ENCODE measurements at regions not wholly inside any gene's neighbourhood (a gene's known extent, or its start where the extent isn't known, plus 50 kb on each side); places are given as distances from the start of the nearest gene placed in this dataset.

- DNase-seq (ENCODE audit: low read depth) = no peak
Observed at GRCh38 chr20:48079028-48079427, 293.7 kb upstream of the SULF2 start.

GRCh38 chr20:48076747-48077146 lies 291.5 kb upstream of the SULF2 start:
- DNase-seq (ENCODE audit: low read depth) = no peak

GRCh38 chr20:48076247-48076646 lies 291.0 kb upstream of the SULF2 start:
- DNase-seq (ENCODE audit: low read depth) = no peak

- DNase-seq (ENCODE audit: low read depth) = no peak
Observed at GRCh38 chr20:48075591-48076174, 290.4 kb upstream of the SULF2 start.

- no peak for DNase-seq (ENCODE audit: low read depth)
Observed at GRCh38 chr20:48070991-48071652, 285.8 kb upstream of the SULF2 start.

- DNase-seq (ENCODE audit: low read depth) = no peak
Observed at GRCh38 chr20:48069596-48069995, 284.3 kb upstream of the SULF2 start.

DNA sequence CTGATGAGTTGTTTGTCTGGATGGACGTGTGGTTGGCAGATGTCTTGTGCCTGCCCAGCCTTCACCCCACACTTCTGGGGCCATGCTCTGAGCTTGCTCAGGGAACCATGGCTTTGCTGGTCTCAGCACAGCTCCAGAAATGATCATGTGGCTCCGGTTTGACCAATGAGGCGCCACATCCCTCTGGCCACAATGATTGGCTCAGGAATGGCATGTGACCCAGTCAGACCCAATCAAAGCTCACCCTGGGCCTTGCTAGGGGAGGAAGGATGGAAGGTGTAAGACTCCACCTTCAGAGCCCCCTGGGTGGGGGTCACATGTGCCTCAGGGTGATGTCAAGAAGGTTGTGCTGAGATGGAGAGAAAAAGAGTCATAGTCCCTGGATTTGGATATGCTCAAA lies 281.6 kb upstream of the SULF2 start:
- DNase-seq (ENCODE audit: low read depth) = no peak

DNA sequence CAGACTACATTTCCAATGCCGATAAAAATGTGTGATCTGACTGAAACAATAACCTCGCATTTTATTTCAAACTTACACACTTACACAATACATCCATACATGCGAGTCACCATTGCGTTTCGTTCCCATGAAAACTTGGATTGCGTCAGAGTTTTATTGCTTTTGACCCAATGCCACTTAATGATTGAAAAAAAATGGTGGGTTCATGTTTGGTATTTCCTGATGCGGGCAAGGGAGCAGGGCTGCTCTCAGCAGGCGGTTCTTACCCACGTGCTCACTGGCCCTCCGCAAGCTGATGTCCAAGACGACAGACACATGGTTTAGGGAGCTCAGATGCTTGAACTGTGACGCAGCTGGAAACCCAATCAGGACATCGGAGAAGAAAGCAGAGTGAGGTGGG lies 281.0 kb upstream of the SULF2 start:
- peak; percentile 33 for DNase-seq (ENCODE audit: low read depth)

GRCh38 chr20:48065833-48066232 lies 280.6 kb upstream of the SULF2 start:
- no peak for DNase-seq (ENCODE audit: low read depth)

DNA sequence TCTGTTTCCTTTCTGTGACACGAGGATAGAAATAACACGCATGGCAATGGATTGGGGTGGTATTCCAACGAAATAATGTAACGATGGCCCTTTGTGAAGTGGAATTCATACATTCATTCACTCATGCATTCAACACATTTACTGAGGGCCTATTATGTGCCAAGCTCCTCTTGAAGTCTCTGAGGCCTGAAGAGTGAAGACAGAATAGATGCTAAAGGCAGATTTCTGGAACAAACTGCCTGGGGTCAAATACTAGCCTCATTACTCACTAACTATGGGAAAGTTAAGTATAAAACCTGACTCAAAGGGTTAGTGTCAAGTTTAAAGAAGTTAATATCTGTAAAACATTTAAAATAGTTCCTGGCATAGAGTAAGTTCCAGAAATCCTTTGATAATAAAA lies 279.6 kb upstream of the SULF2 start:
- peak; percentile 24 for DNase-seq (ENCODE audit: low read depth)

- no peak for DNase-seq (ENCODE audit: low read depth)
Observed at GRCh38 chr20:48060841-48061720, 275.8 kb upstream of the SULF2 start.

- no peak for DNase-seq (ENCODE audit: low read depth)
Observed at GRCh38 chr20:48058611-48059559, 273.6 kb upstream of the SULF2 start.

GRCh38 chr20:48057739-48058138 lies 272.5 kb upstream of the SULF2 start:
- no peak for DNase-seq (ENCODE audit: low read depth)

- no peak for DNase-seq (ENCODE audit: low read depth)
Observed at GRCh38 chr20:48057251-48057650, 272.0 kb upstream of the SULF2 start.

DNA sequence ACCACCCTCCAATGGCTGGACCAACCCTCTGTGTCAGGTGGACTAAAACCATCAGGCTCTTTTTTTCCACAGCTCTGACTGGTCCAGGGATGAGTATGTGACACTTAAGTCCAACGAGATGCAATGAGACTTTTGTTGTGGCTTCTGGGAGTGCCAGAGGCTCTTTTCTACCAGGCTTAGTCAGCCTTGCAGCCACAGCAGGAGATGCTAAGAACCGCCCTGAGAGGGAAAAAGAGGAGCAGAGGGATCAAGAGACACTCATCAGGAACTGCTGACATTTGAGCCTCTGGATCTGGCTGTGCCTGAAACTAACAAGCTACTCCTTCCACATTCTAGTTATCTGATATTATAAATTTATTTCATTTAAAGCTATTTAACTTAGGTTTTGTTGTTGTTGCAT lies 270.9 kb upstream of the SULF2 start:
- DNase-seq (ENCODE audit: low read depth) = no peak

DNA sequence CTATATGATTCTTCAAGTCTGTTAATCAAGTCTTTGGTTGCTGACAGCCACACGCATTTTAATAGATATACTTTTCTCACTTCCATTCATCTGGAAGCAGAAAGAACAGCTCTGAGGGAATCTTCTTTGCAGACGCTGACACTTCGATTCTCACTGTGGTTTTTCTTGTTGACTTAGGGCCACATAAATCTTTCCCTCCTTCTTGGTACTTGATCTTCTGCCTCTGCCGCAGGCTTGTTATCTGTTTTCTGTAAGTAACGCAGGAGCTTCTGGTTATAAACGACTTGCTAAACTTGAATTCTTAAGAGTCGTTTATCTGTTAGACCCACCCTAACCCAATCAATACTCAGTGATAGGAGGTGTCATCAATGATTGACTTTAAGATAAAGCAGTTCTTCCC lies 268.8 kb upstream of the SULF2 start:
- no peak for DNase-seq (ENCODE audit: low read depth)

- no peak for DNase-seq (ENCODE audit: low read depth)
Observed at GRCh38 chr20:48052475-48052835, 267.2 kb upstream of the SULF2 start.

- DNase-seq (ENCODE audit: low read depth) = peak; percentile 69
Observed at GRCh38 chr20:48051794-48052474, 266.7 kb upstream of the SULF2 start.

- no peak for DNase-seq (ENCODE audit: low read depth)
Observed at GRCh38 chr20:48049641-48050040, 264.4 kb upstream of the SULF2 start.

DNA sequence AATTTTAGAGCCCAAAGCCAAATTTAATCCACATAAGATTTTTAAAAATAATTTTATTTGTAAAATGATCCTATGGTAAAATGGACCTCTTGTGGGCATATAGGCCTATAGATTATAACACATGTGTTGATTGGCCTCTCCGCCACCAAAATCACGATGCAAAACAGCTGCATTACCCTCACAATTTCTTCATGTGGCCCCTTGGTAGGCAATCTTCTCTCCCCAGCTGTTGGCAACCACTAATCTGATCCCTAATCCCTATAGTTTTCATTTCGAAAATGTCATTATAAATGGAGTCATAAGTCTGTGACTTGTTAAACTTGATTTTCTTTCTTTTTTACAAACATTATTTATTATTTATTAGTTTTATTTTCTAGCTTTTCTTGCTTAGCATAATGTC lies 263.9 kb upstream of the SULF2 start:
- DNase-seq (ENCODE audit: low read depth) = no peak

DNA sequence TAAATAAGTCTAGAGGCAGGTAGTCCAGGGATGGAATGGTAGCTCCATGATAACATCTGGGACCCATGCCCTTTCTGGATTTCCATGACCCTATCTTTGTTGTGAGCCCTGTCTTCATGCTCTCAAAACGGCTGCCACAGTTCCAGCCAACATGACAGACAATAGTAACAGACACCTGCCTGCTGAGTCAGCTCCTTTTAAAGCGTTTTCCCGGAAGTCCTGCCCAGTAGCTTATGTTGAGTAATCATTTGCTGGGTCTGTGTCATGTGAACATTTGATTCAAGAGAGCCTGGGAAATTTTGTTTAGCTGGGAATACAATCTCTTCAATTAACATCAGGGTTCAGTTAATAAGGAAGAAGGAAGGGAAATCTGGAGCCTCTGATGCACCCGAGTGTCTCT lies 262.2 kb upstream of the SULF2 start:
- no peak for DNase-seq (ENCODE audit: low read depth)

DNA sequence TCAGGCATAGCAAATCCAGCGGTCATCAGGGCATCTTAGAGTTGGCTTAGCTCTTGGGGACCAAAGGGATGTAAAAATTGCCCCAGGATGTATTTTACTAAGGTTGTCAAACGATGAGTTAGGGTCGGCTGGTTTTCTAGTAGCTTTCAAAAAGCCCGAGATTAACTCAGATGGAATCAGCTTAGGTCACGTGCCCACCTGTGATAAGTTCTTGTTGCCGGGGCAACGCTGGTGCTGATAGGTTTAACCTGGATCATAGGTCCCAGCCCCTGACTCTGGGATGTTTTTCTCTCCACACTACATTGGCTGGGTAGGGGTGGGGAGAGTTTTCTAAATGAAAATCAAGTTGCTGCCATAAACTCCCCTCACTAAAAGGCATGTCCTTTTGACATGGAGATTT lies 257.3 kb upstream of the SULF2 start:
- no peak for DNase-seq (ENCODE audit: low read depth)

Measured in stromal cell of bone marrow (primary cell).